NCI-H146 (cell line): ENCODE measurements at regions not wholly inside any gene's neighbourhood (a gene's known extent, or its start where the extent isn't known, plus 50 kb on each side); places are given as distances from the start of the nearest gene placed in this dataset.
"Not testable (repeated sequence)": the region's sequence is repeated elsewhere in the genome, so short reads cannot be mapped to it uniquely, and the experiment has no call there.

Experiments
- DNase-seq: peaks from one replicate; lab custom pipeline; 2025; lab: John Stamatoyannopoulos, UW

- no peak for DNase-seq
Observed at GRCh38 chr4:66555301-66555700, 885.0 kb upstream of the EPHA5 start.

GRCh38 chr4:66554826-66555225 lies 884.5 kb upstream of the EPHA5 start:
- DNase-seq = no peak

GRCh38 chr4:66545301-66545700 lies 875.0 kb upstream of the EPHA5 start:
- not testable (repeated sequence) for DNase-seq

- DNase-seq = no peak
Observed at GRCh38 chr4:66544281-66544680, 874.0 kb upstream of the EPHA5 start.

GRCh38 chr4:66539745-66540144 lies 869.5 kb upstream of the EPHA5 start:
- no peak for DNase-seq

- no peak for DNase-seq
Observed at GRCh38 chr4:66524781-66525180, 854.5 kb upstream of the EPHA5 start.

GRCh38 chr4:66522244-66522643 lies 852.0 kb upstream of the EPHA5 start:
- DNase-seq = no peak

GRCh38 chr4:66516940-66517339 lies 846.7 kb upstream of the EPHA5 start:
- no peak for DNase-seq

- no peak for DNase-seq
Observed at GRCh38 chr4:66506985-66507384, 836.7 kb upstream of the EPHA5 start.

- DNase-seq = no peak
Observed at GRCh38 chr4:66501997-66502396, 831.7 kb upstream of the EPHA5 start.

GRCh38 chr4:66490729-66491128 lies 820.4 kb upstream of the EPHA5 start:
- no peak for DNase-seq

- DNase-seq = no peak
Observed at GRCh38 chr4:66489783-66490452, 819.6 kb upstream of the EPHA5 start.

- no peak for DNase-seq
Observed at GRCh38 chr4:66489370-66489769, 819.1 kb upstream of the EPHA5 start.

GRCh38 chr4:66486068-66486467 lies 815.8 kb upstream of the EPHA5 start:
- DNase-seq = no peak

- DNase-seq = no peak
Observed at GRCh38 chr4:66482186-66482585, 811.9 kb upstream of the EPHA5 start.

- DNase-seq = no peak
Observed at GRCh38 chr4:66475596-66475995, 805.3 kb upstream of the EPHA5 start.

GRCh38 chr4:66465111-66465510 lies 794.8 kb upstream of the EPHA5 start:
- no peak for DNase-seq

GRCh38 chr4:66462890-66463289 lies 792.6 kb upstream of the EPHA5 start:
- DNase-seq = not testable (repeated sequence)

GRCh38 chr4:66451741-66452140 lies 781.5 kb upstream of the EPHA5 start:
- DNase-seq = no peak

- no peak for DNase-seq
Observed at GRCh38 chr4:66443008-66443407, 772.7 kb upstream of the EPHA5 start.

GRCh38 chr4:66439508-66439907 lies 769.2 kb upstream of the EPHA5 start:
- DNase-seq = no peak

- DNase-seq = no peak
Observed at GRCh38 chr4:66433706-66434105, 763.4 kb upstream of the EPHA5 start.

- DNase-seq = no peak
Observed at GRCh38 chr4:66430856-66431255, 760.6 kb upstream of the EPHA5 start.

GRCh38 chr4:66429276-66429675 lies 759.0 kb upstream of the EPHA5 start:
- no peak for DNase-seq

- DNase-seq = no peak
Observed at GRCh38 chr4:66416425-66416824, 746.1 kb upstream of the EPHA5 start.
